Body of pancreas (tissue), 4 donors: ENCODE measurements at regions not wholly inside any gene's neighbourhood (a gene's known extent, or its start where the extent isn't known, plus 50 kb on each side); places are given as distances from the start of the nearest gene placed in this dataset.

Experiments
- ATAC-seq: fragments of 150-250 bp; one replicate; pipeline ENCODE4 v1.9.1; 2016
- DNase-seq, 4 donors: peaks; one replicate each; pipeline ENCODE4 v3.0.0-alpha.2; 2019
- H3K27ac ChIP-seq, 4 donors: fragments of 200-600 bp; sonication (generic); 1 replicate in 3 of 4; 2 replicates in 1 of 4; pipeline versions ENCODE4 v1.5.1 to v1.6.1; 2016 to 2019; ENCODE audit warnings: mild to moderate bottlenecking in 1 of 4, mixed read lengths in 1 of 4, moderate library complexity in 1 of 4
- H3K27me3 ChIP-seq, 2 donors: fragments of 200-600 bp; sonication (generic); one replicate each; pipeline ENCODE4 v1.6.0; 2016; ENCODE audit warnings: mild to moderate bottlenecking in 1 of 2
- H3K36me3 ChIP-seq, 2 donors: fragments of 200-600 bp; sonication (generic); replicated peaks in 1 of 2; 2 replicates each; pipeline ENCODE4 v1.5.1; 2016; ENCODE audit warnings: low read depth in 2 of 2; ENCODE audit not compliant: insufficient read depth in 1 of 2
- H3K4me1 ChIP-seq: fragments of 200-600 bp; sonication (generic); one replicate; pipeline ENCODE4 v1.6.0; 2016
- H3K4me3 ChIP-seq, 2 donors: fragments of 200-600 bp; sonication (generic); 1 replicate in 1 of 2; 2 replicates in 1 of 2; pipeline ENCODE4 v1.5.1; 2016 to 2019
- H3K9me3 ChIP-seq, 3 donors: fragments of 200-600 bp; sonication (generic); 1 replicate in 2 of 3; 2 replicates in 1 of 3; pipeline ENCODE4 v1.5.1; 2016
- CTCF ChIP-seq, 7 experiments: fragments of 450-650 bp in 4 of 7; fragments of 200-600 bp in 3 of 7; sonication (generic) in 3 of 7; IDR thresholded peaks; one replicate each; pipeline ENCODE4 v1.5.1; 2016 to 2019; ENCODE audit warnings: antibody characterized with exemption in 7 of 7
- POLR2A ChIP-seq, 3 donors: fragments of 450-650 bp; IDR thresholded peaks; one replicate each; pipeline ENCODE4 v1.6.1; 2016; ENCODE audit warnings: antibody characterized with exemption in 3 of 3, mild to moderate bottlenecking in 2 of 3
- WGBS, 2 donors: methylation state at CpG; one replicate each; pipeline ENCODE4 v1.1.5; 2017; 5-methylcytosine and 5-hydroxymethylcytosine counted together
- intact Hi-C: fragments of 100-400 bp; cut with DNase I; formaldehyde crosslinking; loops from one replicate; pipeline ENCODE4 v1.15.1; 2023

- H3K27ac ChIP-seq = no peak overlapping the region
- H3K27me3 ChIP-seq = no peaks in the 10 kb centered on the region
- DNase-seq = no peak
- no peak for TF ChIP-seq CTCF (IDR thresholded peaks at IDR 0.05)
- no peak for TF ChIP-seq POLR2A (IDR thresholded peaks at IDR 0.05)
- no peaks in the 10 kb centered on the region for H3K9me3 ChIP-seq
- intact Hi-C loops = no loop called here
- H3K4me1 ChIP-seq = no peaks in the 10 kb centered on the region
- no peak overlapping the region for H3K4me3 ChIP-seq
- H3K36me3 ChIP-seq = no peaks in the 10 kb centered on the region
- no peak for ATAC-seq
These were observed 440.8 kb upstream of the LRRTM4 start for GRCh38 chr2:77962943-77963342.

- WGBS, 2 donors = 42% methylated on average over 3 of the region's 3 CpGs
- TF ChIP-seq POLR2A (IDR thresholded peaks at IDR 0.05) = no peak
- TF ChIP-seq CTCF (IDR thresholded peaks at IDR 0.05) = no peak
- Histone ChIP-seq H3K4me1 (no peaks in the 10 kb centered on the region), H3K9me3 (no peaks in the 10 kb centered on the region), H3K4me3 (no peak overlapping the region), H3K36me3 (no peaks in the 10 kb centered on the region), H3K27me3 (no peaks in the 10 kb centered on the region), H3K27ac (no peak overlapping the region)
- DNase-seq (no peak), ATAC-seq (no peak)
- intact Hi-C loops = no loop called here
These were observed 455.4 kb upstream of the LRRTM4 start for GRCh38 chr2:77977471-77978063.

- Histone ChIP-seq H3K4me3 (no peak overlapping the region), H3K9me3 (no peaks in the 10 kb centered on the region), H3K27ac (no peak overlapping the region), H3K36me3 (no peaks in the 10 kb centered on the region), H3K27me3 (no peaks in the 10 kb centered on the region), H3K4me1 (no peaks in the 10 kb centered on the region)
- TF ChIP-seq CTCF (IDR thresholded peaks at IDR 0.05) (no peak), POLR2A (IDR thresholded peaks at IDR 0.05) (no peak)
- ATAC-seq = no peak
- no peak for DNase-seq
- intact Hi-C loops = no loop called here
These were observed 473.0 kb upstream of the LRRTM4 start for GRCh38 chr2:77995161-77995560.

- H3K36me3 ChIP-seq = no peaks in the 10 kb centered on the region
- ATAC-seq = no peak
- H3K27ac ChIP-seq = no peak overlapping the region
- no peaks in the 10 kb centered on the region for H3K27me3 ChIP-seq
- no peaks in the 10 kb centered on the region for H3K4me1 ChIP-seq
- no peak for DNase-seq
- intact Hi-C loops = no loop called here
- H3K4me3 ChIP-seq = no peak overlapping the region
- H3K9me3 ChIP-seq = no peaks in the 10 kb centered on the region
- WGBS, 2 donors = 38 to 41% methylated on average over 1 of the region's 1 CpG
- TF ChIP-seq CTCF (IDR thresholded peaks at IDR 0.05) = no peak
- no peak for TF ChIP-seq POLR2A (IDR thresholded peaks at IDR 0.05)
These were observed 477.2 kb upstream of the LRRTM4 start for GRCh38 chr2:77999376-77999775.

- no peak for DNase-seq
- Histone ChIP-seq H3K4me1 (no peaks in the 10 kb centered on the region), H3K27me3 (no peaks in the 10 kb centered on the region), H3K36me3 (no peaks in the 10 kb centered on the region), H3K4me3 (no peak overlapping the region), H3K9me3 (no peaks in the 10 kb centered on the region), H3K27ac (no peak overlapping the region)
- TF ChIP-seq CTCF (IDR thresholded peaks at IDR 0.05) (no peak), POLR2A (IDR thresholded peaks at IDR 0.05) (no peak)
- intact Hi-C loops = no loop called here
- no peak for ATAC-seq
These were observed 487.1 kb upstream of the LRRTM4 start for GRCh38 chr2:78009289-78009688.
